ENCODE measurements at regions not wholly inside any gene's neighbourhood (a gene's known extent, or its start where the extent isn't known, plus 50 kb on each side); places are given as distances from the start of the nearest gene placed in this dataset.
"Not testable (repeated sequence)": the region's sequence is repeated elsewhere in the genome, so short reads cannot be mapped to it uniquely, and the experiment has no call there.

DNA sequence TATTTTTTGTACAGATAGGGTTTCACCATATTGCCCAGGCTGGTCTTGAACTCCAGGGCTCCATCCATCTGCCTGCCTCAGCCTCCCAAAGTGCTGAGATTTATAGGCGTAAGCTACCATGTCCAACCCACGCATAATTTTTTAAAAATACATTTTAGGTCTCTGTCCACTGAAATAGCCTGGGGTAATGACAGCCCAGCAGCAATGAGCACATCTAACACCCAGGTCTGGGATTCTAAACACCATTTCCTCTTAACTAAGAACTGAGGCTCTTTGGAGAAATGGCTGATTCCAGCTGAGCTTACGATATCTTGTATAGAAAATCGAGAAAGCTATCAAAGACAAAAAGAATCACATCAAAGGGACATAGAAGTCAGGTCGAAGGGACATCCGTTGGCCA, 245.3 kb downstream of the PARN start:
- TF ChIP-seq, protein P1, sequence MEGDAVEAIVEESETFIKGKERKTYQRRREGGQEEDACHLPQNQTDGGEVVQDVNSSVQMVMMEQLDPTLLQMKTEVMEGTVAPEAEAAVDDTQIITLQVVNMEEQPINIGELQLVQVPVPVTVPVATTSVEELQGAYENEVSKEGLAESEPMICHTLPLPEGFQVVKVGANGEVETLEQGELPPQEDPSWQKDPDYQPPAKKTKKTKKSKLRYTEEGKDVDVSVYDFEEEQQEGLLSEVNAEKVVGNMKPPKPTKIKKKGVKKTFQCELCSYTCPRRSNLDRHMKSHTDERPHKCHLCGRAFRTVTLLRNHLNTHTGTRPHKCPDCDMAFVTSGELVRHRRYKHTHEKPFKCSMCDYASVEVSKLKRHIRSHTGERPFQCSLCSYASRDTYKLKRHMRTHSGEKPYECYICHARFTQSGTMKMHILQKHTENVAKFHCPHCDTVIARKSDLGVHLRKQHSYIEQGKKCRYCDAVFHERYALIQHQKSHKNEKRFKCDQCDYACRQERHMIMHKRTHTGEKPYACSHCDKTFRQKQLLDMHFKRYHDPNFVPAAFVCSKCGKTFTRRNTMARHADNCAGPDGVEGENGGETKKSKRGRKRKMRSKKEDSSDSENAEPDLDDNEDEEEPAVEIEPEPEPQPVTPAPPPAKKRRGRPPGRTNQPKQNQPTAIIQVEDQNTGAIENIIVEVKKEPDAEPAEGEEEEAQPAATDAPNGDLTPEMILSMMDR (IDR thresholded peaks at IDR 0.05; ENCODE audit: insufficient read depth, missing control alignments), result no peak
- FAIRE-seq, result no peak

DNA sequence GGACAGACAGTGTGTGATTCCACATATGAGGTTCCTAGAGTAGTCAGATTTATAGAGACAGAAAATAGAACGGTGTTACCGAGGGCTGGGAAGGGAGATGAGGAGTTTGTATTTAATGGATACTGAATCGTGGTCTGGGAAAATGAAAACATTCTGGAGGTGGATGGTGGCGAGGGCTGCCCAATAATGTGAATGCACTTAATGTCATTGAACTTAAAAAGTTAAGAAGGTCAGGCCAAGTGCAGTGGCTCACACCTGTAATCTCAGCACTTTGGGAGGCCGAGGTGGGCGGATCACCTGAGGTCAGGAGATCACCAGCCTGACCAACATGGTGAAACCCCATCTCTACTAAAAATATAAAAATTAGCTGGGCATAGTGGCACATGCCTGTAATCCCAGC, 246.2 kb downstream of the PARN start:
- not testable (repeated sequence) for FAIRE-seq; DNase-seq (ENCODE audit: insufficient read length, low spot score)

More for the DNA sequence above, 245.3 kb downstream of the PARN start:
- DNase-seq (ENCODE audit: insufficient read length, low spot score), result no peak

DNA sequence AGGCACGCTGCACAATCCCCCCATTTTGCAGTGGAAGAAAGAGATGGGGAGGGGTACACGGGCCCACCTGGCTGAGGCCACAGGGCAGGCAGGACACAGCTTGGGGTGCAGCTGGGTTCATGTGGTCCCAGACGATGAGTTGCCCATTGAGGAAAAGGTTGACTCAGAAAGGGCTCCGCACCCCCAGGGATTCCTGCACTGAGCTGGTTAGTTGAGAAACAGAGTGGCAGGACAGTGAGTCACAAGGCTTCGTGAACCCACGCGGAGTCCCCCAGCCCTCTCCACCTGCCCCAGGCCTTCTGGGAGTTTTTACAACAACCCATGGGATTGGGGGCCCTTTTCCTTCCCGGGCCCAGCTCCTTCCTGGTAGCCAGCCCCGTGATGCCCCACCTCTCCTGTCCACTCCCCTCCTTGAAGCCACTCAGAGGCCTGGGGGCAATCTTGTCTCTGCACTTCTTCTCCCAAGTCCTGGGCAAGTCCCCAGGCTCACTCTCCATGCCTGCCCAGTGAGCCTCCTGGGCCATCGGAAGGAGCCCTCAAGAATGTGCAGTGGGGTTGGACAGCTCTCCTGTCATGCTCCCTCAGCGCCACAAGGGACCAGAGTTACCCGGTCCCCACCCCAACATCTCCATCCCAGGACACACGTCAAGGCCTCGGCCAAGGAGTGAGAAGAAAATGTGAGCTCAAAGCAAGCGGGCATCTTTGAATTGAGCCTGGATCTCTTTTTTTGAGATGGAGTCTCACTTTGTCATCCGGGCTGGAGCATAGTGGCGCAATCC, 251.2 kb downstream of the PARN start:
- TF ChIP-seq, protein P1 (IDR thresholded peaks at IDR 0.05; ENCODE audit: insufficient read depth, missing control alignments), result no peak
- DNase-seq (ENCODE audit: insufficient read length, low spot score), result no peak
- FAIRE-seq, result no peak

DNA sequence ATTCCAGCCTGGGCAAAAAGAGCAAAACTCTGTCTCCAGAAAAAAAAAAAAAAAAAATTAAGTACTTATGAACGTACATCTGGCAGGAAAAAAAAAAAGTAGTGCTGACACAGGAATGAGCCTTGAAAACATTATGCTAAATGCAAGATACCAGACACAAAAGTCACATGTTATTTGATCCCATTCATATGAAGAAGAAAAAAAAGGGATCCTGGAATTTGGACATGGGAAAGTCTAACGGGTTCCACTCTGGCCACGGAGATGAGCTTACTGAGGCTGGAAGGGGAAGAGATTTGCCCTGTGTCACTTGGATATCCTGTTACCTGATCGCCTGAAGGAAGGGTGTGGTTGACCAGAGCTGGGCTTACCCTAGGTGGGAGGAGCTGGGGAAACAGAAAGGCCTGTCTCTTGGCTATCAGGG, 251.9 kb downstream of the PARN start:
- no peak for DNase-seq (ENCODE audit: insufficient read length, low spot score)
- TF ChIP-seq, protein P1 (IDR thresholded peaks at IDR 0.05; ENCODE audit: insufficient read depth, missing control alignments), result no peak
- FAIRE-seq, result no peak

DNA sequence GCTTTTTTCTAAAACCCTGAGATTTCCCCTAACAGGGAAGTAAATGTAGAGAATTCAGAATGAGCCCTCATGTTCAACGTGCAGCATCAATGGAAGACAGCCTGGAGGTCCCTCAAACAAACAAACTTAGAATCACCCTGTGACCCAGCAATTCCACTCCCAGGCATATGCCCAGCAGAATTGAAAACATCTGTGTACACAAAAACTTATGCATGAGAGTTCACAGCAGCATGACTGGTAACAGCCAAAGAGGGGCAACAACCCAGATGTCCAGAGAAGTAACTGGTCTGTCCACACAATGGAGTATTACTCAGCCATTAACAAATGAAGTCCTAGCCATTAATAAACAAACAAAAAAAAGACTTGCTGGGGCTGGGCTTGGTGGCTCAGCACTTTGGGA, 252.7 kb downstream of the PARN start:
- TF ChIP-seq, protein P1 (IDR thresholded peaks at IDR 0.05; ENCODE audit: insufficient read depth, missing control alignments), result no peak
- FAIRE-seq, result no peak
- DNase-seq (ENCODE audit: insufficient read length, low spot score), result no peak

DNA sequence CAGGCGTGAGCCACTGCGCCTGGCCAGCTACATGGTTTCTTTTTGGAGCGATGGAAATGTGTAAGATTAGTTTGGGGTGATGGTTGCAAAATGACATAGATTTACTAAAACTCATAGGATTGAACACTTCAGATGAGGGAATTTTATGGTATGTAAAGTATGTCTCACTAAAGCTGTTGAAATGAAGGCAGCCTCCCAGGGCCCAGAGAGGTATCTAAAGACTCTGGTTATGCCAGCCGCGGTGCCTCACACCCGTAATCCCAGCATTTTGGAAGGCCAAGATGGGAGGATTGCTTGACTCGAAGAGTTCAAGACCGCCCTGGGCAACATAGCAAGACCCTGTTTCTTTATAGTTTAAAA, 254.9 kb downstream of the PARN start:
- FAIRE-seq, result no peak
- DNase-seq (ENCODE audit: insufficient read length, low spot score), result no peak
- TF ChIP-seq, protein P1 (IDR thresholded peaks at IDR 0.05; ENCODE audit: insufficient read depth, missing control alignments), result no peak

DNA sequence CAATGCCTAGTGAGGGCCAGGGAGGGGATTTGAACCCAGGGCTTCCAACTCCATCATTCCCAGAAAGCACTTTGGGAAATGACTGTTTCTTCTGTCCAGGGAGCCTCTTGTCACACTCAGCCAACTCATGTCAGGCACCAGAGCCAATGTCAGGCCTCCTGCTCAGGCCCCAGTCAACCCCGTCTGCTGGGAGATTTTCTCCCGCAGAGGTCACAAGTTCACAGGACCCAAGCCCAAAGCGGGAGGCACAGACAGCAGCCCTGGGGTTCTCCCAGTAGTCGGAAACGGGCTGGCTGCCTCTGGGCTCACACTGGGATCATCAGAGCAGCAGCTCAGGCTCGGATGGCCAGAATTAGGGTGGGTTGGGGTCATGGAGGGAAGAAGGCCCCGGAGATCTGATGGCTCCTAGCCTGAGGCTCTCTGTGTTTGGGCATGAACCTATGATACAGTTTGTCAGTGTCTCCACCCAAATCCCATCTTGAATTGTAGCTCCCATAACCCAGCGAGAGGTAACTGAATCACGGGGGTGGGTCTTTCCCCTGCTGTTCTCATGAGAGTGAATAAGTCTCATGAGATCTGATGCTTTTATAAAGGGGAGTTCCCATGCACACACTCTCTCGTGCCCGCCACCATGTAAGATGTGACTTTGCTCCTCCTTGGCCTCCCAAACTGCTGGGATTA, 255.5 kb downstream of the PARN start:
- DNase-seq (ENCODE audit: insufficient read length, low spot score), result no peak
- TF ChIP-seq, protein P1 (IDR thresholded peaks at IDR 0.05; ENCODE audit: insufficient read depth, missing control alignments), result no peak
- FAIRE-seq, result no peak
